22Rv1 (cell line): ENCODE measurements at regions not wholly inside any gene's neighbourhood (a gene's known extent, or its start where the extent isn't known, plus 50 kb on each side); places are given as distances from the start of the nearest gene placed in this dataset.

ENCODE experiments used
- CTCF ChIP-seq: fragments of 450-650 bp; IDR thresholded peaks from 2 replicates; pipeline ENCODE4 v1.5.1; 2017; ENCODE audit warnings: mild to moderate bottlenecking
- ZFX ChIP-seq: fragments of 450-650 bp; IDR thresholded peaks from 2 replicates; pipeline ENCODE4 v1.6.1; 2017; ENCODE audit warnings: antibody characterized with exemption, borderline replicate concordance

- TF ChIP-seq CTCF (no peak), ZFX (no peak)
Measured at GRCh38 chr12:98341026-98341425, 174.4 kb upstream of the TMPO start.
